GM10266 (cell line): ENCODE measurements at regions not wholly inside any gene's neighbourhood (a gene's known extent, or its start where the extent isn't known, plus 50 kb on each side); places are given as distances from the start of the nearest gene placed in this dataset.

Experiments used
- DNase-seq: peaks from one replicate; pipeline ENCODE4 v3.0.0; 2012; ENCODE audit errors: extremely low spot score
- TF ChIP-seq, protein P1 (sequence below): IDR thresholded peaks from 2 replicates; pipeline ENCODE4 v1.5.1; 2012; ENCODE audit warnings: mild to moderate bottlenecking, low read depth; ENCODE audit not compliant: control insufficient read depth, insufficient read depth; ENCODE audit errors: missing control alignments

DNA sequence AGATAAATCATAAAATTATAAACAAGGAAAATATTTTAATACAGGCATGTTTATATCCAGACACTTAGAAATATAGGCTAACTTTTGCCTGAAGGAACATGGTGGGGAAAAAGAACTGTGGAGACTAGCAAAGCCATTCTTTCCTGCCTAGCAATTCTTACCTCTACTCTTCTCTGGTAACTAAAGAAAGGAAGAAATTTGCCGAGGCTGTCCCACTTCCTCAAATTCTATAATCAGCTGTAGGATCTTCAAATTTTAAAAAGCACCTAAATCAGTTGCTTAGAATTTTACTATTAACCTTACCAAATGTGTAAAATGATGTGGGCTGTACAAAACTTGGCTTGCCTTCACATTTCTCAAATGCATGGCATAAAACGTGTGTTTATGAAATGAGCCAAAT, 249.1 kb upstream of the SMARCA2 start:
- no peak for DNase-seq
- TF ChIP-seq, protein P1, sequence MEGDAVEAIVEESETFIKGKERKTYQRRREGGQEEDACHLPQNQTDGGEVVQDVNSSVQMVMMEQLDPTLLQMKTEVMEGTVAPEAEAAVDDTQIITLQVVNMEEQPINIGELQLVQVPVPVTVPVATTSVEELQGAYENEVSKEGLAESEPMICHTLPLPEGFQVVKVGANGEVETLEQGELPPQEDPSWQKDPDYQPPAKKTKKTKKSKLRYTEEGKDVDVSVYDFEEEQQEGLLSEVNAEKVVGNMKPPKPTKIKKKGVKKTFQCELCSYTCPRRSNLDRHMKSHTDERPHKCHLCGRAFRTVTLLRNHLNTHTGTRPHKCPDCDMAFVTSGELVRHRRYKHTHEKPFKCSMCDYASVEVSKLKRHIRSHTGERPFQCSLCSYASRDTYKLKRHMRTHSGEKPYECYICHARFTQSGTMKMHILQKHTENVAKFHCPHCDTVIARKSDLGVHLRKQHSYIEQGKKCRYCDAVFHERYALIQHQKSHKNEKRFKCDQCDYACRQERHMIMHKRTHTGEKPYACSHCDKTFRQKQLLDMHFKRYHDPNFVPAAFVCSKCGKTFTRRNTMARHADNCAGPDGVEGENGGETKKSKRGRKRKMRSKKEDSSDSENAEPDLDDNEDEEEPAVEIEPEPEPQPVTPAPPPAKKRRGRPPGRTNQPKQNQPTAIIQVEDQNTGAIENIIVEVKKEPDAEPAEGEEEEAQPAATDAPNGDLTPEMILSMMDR: no peak

- TF ChIP-seq, protein P1: no peak
- DNase-seq: no peak
Observed at GRCh38 chr9:1768561-1768960, 246.6 kb upstream of the SMARCA2 start.

- no peak for DNase-seq
- TF ChIP-seq, protein P1: no peak
Observed at GRCh38 chr9:1771094-1771789, 243.9 kb upstream of the SMARCA2 start.

DNA sequence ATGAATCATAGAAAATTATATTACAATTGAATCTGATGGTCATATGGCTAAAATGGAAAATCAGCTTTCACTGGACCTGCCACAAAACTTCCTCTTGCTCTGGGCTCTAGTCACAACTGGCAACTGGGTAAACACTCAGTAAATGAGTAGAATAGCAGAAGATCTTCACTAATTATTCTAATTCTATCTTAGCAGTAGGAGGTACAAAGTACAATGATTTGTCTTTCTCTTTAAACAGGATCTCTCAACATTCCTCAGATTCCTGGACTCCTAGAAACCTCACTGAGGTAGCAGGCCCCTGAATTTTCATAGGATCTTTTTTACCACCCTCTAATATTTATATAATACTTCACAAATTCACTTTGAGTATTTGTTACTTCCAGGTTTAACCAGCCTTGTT, 239.9 kb upstream of the SMARCA2 start:
- TF ChIP-seq, protein P1: no peak

DNA sequence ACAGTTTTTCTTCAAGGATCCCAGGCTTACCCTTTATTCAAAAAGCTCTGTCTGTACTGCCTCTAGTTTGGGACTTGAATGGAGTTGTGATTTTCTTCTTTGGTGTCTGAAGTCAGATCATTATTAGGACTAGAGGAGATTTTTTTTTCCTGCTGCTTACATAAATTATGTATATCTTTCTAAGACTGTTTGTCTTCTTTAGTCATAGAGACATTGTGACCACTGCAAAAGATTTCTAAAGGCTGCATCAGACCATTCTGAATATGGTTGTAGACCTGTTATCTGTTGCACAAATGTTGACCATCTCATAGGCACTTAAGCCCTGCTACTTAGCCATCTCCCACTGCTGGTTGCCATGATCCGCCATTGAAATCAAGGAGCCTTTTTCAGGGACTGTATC, 238.5 kb upstream of the SMARCA2 start:
- DNase-seq: no peak
- TF ChIP-seq, protein P1: no peak

More for the DNA sequence above, 239.9 kb upstream of the SMARCA2 start:
- DNase-seq: no peak

- DNase-seq: no peak
- TF ChIP-seq, protein P1: no peak
Observed at GRCh38 chr9:1791191-1791590, 224.0 kb upstream of the SMARCA2 start.

DNA sequence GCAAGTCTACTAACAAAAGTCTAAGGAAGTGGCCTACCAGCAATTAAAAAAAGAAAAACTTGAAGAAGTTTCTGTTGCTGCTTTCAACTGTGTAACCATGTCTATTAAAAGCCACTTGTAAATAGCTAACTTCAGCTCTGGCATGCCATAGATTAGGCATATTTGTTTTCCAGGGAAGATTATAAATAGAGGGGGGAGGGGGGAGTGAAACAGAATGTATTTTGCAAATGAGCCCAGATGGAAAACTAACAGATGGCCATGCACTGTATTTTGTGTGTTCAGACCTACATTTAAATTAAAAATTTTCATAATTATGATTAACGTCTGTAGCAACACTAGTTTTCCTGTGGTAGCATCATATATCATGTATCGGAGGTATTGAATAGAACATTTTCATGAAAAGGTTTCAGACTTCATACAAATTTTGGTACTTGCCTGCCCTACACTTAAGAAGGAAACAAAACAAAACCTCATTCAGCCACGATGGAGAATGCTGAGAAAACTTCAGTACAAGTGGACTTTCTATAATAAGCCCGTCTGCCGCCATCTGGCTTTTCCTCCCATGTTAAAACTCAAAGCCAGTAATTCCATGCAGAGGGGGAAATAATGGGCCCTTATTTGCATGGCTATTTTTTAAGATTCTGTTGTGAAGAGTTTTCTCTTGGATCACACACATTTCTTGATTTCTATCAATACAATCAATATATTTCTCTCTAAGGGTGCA, 220.4 kb upstream of the SMARCA2 start:
- TF ChIP-seq, protein P1: no peak
- DNase-seq: no peak
